Activated CD4-positive, alpha-beta T cell treated with anti-CD3 and anti-CD28 coated beads, Interleukin-2, amount 10 ng/mL, durations not matched to agents 7 days and 5 days (primary cell): ENCODE measurements at regions not wholly inside any gene's neighbourhood (a gene's known extent, or its start where the extent isn't known, plus 50 kb on each side); places are given as distances from the start of the nearest gene placed in this dataset.
"Not testable (repeated sequence)": the region's sequence is repeated elsewhere in the genome, so short reads cannot be mapped to it uniquely, and the experiment has no call there.

Experiments used
- CTCF ChIA-PET: fragments of 350-600 bp; sonication (Branson Sonifier 250); formaldehyde crosslinking; loops from one replicate; lab custom pipeline; 2021; ENCODE audit warnings: antibody characterized with exemption; lab: Charles Lee
- POLR2A ChIA-PET: fragments of 350-600 bp; sonication (Branson Sonifier 250); formaldehyde crosslinking; loops from one replicate; lab custom pipeline; 2021; ENCODE audit warnings: antibody characterized with exemption; lab: Charles Lee
- DNase-seq: peaks from one replicate; pipeline ENCODE4 v3.0.0-alpha.2; 2020
- H3K27ac Mint-ChIP-seq: one replicate; pipeline ENCODE4 v1.8.0; 2021; ENCODE audit warnings: mild to moderate bottlenecking, moderate library complexity, mixed read lengths
- H3K27me3 Mint-ChIP-seq: one replicate; pipeline ENCODE4 v1.8.0; 2021; ENCODE audit warnings: mixed read lengths
- H3K36me3 Mint-ChIP-seq: one replicate; pipeline ENCODE4 v1.8.0; 2021; ENCODE audit warnings: low read depth, mixed read lengths
- H3K4me1 Mint-ChIP-seq: one replicate; pipeline ENCODE4 v1.8.0; 2021; ENCODE audit warnings: mixed read lengths
- H3K4me3 Mint-ChIP-seq: one replicate; pipeline ENCODE4 v1.8.0; 2021; ENCODE audit warnings: mild to moderate bottlenecking, moderate library complexity, mixed read lengths
- H3K9me3 Mint-ChIP-seq: one replicate; pipeline ENCODE4 v1.8.0; 2021; ENCODE audit warnings: mixed read lengths

DNA sequence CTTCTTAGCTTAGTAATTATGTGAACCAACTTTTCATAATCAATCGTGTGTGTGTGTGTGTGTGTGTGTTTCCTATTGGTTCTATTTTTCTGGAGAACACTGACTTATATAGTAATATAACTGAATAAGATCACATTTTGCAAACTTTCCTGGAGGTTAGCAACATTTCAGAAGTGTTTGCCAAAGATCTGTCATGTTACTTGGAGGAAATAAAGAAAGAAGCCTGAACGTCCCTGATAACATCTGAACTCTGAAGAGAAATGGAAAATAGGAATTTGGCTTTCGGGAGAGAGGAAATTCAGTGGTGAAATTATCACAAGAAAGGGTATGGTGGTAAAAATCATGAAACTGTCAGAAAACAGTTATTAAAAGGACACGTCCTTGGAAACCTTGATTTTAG, 984.4 kb upstream of the AUTS2 start:
- no peaks in the 10 kb centered on the region for H3K27me3 Mint-ChIP-seq
- no peaks in the 10 kb centered on the region for H3K4me1 Mint-ChIP-seq
- ChIA-PET POLR2A (no interaction called here), CTCF (no interaction called here)
- H3K36me3 Mint-ChIP-seq: no peaks in the 10 kb centered on the region
- no peak overlapping the region for H3K27ac Mint-ChIP-seq
- H3K9me3 Mint-ChIP-seq: peaks cover 24% of the 10 kb centered on the region
- H3K4me3 Mint-ChIP-seq: no peak overlapping the region
- DNase-seq: no peak

GRCh38 chr7:68619526-68619925, 978.7 kb upstream of the AUTS2 start:
- no peak for DNase-seq
- no peak overlapping the region for H3K27ac Mint-ChIP-seq
- H3K36me3 Mint-ChIP-seq: no peaks in the 10 kb centered on the region
- peaks cover 22% of the 10 kb centered on the region for H3K9me3 Mint-ChIP-seq
- no peaks in the 10 kb centered on the region for H3K4me1 Mint-ChIP-seq
- H3K27me3 Mint-ChIP-seq: no peaks in the 10 kb centered on the region
- H3K4me3 Mint-ChIP-seq: no peak overlapping the region
- CTCF ChIA-PET: no interaction called here
- POLR2A ChIA-PET: no interaction called here

DNA sequence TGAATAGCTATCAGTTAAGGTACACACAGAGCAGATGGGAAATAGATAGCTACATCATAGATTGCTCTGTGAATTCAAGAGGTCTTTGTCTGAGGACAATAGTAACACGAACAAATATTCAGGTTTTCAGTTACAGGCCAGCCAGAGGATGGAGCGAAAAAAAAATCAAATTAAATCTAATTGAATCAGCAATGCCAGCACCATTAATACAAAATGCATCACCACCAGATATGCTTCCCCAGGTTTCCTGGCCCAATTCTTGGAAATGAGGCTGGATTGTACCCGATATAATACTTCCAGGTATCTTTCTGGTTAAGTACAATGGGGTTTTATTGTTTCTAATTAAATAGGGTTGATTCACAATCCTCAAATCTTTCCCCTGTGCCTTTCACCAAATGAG, 975.8 kb upstream of the AUTS2 start:
- no peak overlapping the region for H3K27ac Mint-ChIP-seq
- H3K4me3 Mint-ChIP-seq: no peak overlapping the region
- DNase-seq: no peak
- POLR2A ChIA-PET: no interaction called here
- H3K27me3 Mint-ChIP-seq: no peaks in the 10 kb centered on the region
- CTCF ChIA-PET: no interaction called here
- no peaks in the 10 kb centered on the region for H3K4me1 Mint-ChIP-seq
- peaks cover 24% of the 10 kb centered on the region for H3K9me3 Mint-ChIP-seq
- no peaks in the 10 kb centered on the region for H3K36me3 Mint-ChIP-seq

GRCh38 chr7:68623030-68623429, 975.2 kb upstream of the AUTS2 start:
- H3K9me3 Mint-ChIP-seq: peaks cover 21% of the 10 kb centered on the region
- no peak for DNase-seq
- H3K36me3 Mint-ChIP-seq: no peaks in the 10 kb centered on the region
- POLR2A ChIA-PET: no interaction called here
- no peak overlapping the region for H3K4me3 Mint-ChIP-seq
- H3K27ac Mint-ChIP-seq: no peak overlapping the region
- CTCF ChIA-PET: no interaction called here
- no peaks in the 10 kb centered on the region for H3K27me3 Mint-ChIP-seq
- no peaks in the 10 kb centered on the region for H3K4me1 Mint-ChIP-seq

GRCh38 chr7:68627247-68627864, 970.9 kb upstream of the AUTS2 start:
- POLR2A ChIA-PET: no interaction called here
- CTCF ChIA-PET: no interaction called here
- Mint-ChIP-seq H3K4me1 (no peaks in the 10 kb centered on the region), H3K27ac (no peak overlapping the region), H3K27me3 (no peaks in the 10 kb centered on the region), H3K4me3 (no peak overlapping the region), H3K36me3 (no peaks in the 10 kb centered on the region), H3K9me3 (peaks cover 28% of the 10 kb centered on the region)
- DNase-seq: no peak

GRCh38 chr7:68630914-68631313, 967.4 kb upstream of the AUTS2 start:
- CTCF ChIA-PET, H3K36me3 Mint-ChIP-seq, POLR2A ChIA-PET, H3K27me3 Mint-ChIP-seq, H3K4me3 Mint-ChIP-seq, H3K4me1 Mint-ChIP-seq, DNase-seq, H3K27ac Mint-ChIP-seq: not testable (repeated sequence)
- peaks cover 24% of the 10 kb centered on the region for H3K9me3 Mint-ChIP-seq

- POLR2A ChIA-PET: no interaction called here
- H3K36me3 Mint-ChIP-seq: no peaks in the 10 kb centered on the region
- no peaks in the 10 kb centered on the region for H3K4me1 Mint-ChIP-seq
- H3K27ac Mint-ChIP-seq: no peak overlapping the region
- DNase-seq: no peak
- no peaks in the 10 kb centered on the region for H3K27me3 Mint-ChIP-seq
- H3K4me3 Mint-ChIP-seq: no peak overlapping the region
- CTCF ChIA-PET: interaction anchor here (0.6 kb wide), 1 partner anchor 298 kb away, joined by 3 read pairs; no protein-coding TSS in a partner anchor
- H3K9me3 Mint-ChIP-seq: peaks cover 12% of the 10 kb centered on the region
Measured at GRCh38 chr7:68640103-68640502, 958.2 kb upstream of the AUTS2 start.

DNA sequence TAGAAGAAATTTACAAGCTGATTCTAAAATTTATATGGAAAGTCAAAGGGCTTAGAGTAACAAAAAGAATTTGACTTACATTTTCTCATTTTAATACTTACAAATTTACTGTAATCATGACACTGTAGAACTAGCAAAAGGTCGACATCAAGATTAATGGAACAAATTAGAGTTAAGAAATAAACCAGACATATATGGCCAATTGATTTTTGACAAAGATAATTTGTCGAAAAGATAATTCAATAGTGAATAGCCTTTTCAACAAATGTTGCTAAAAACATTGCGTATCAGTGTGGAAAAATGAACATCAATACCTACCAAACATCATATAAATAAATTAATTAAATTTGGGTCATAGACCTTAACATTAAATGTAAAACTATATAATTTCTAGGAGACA, 955.5 kb upstream of the AUTS2 start:
- H3K36me3 Mint-ChIP-seq: no peaks in the 10 kb centered on the region
- POLR2A ChIA-PET: no interaction called here
- H3K27me3 Mint-ChIP-seq: no peaks in the 10 kb centered on the region
- H3K27ac Mint-ChIP-seq: no peak overlapping the region
- no peak for DNase-seq
- no peaks in the 10 kb centered on the region for H3K4me1 Mint-ChIP-seq
- H3K4me3 Mint-ChIP-seq: no peak overlapping the region
- H3K9me3 Mint-ChIP-seq: peaks cover 13% of the 10 kb centered on the region
- CTCF ChIA-PET: no interaction called here

- Mint-ChIP-seq H3K27ac (no peak overlapping the region), H3K4me1 (no peaks in the 10 kb centered on the region), H3K4me3 (no peak overlapping the region), H3K36me3 (no peaks in the 10 kb centered on the region), H3K9me3 (peaks cover 14% of the 10 kb centered on the region), H3K27me3 (no peaks in the 10 kb centered on the region)
- CTCF ChIA-PET: interaction anchor here (0.5 kb wide), 1 partner anchor 846 kb away, joined by 3 read pairs; no protein-coding TSS in a partner anchor
- POLR2A ChIA-PET: no interaction called here
- no peak for DNase-seq
Measured at GRCh38 chr7:68663392-68663791, 934.9 kb upstream of the AUTS2 start.

DNA sequence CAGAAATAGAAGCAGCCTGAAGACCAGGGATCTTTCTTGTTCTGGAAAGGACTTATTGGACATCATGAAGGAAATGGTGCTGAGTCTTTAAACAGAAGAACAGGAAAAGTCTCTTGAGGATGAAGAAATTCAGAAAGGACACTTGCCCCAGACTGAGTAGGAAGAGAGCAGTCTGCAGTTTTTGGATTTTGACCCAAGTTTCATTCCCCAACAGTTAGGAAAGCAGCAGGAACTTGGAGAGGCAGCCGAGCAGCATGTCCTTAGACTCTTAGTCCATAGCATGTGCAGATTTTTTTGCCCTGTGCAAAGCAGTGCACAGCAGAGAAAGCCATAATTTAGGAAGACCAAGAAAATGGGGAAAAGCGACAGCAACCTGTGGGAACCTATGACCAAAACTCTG, 927.2 kb upstream of the AUTS2 start:
- Mint-ChIP-seq H3K27ac (no peak overlapping the region), H3K36me3 (no peaks in the 10 kb centered on the region), H3K4me1 (no peaks in the 10 kb centered on the region), H3K9me3 (peaks cover 34% of the 10 kb centered on the region), H3K27me3 (no peaks in the 10 kb centered on the region), H3K4me3 (no peak overlapping the region)
- CTCF ChIA-PET: no interaction called here
- POLR2A ChIA-PET: no interaction called here
- no peak for DNase-seq

- POLR2A ChIA-PET: no interaction called here
- Mint-ChIP-seq H3K36me3 (no peaks in the 10 kb centered on the region), H3K4me3 (no peak overlapping the region), H3K27me3 (no peaks in the 10 kb centered on the region), H3K4me1 (no peaks in the 10 kb centered on the region), H3K9me3 (peaks cover 36% of the 10 kb centered on the region), H3K27ac (no peak overlapping the region)
- CTCF ChIA-PET: no interaction called here
- DNase-seq: no peak
Measured at GRCh38 chr7:68671671-68672070, 926.6 kb upstream of the AUTS2 start.

DNA sequence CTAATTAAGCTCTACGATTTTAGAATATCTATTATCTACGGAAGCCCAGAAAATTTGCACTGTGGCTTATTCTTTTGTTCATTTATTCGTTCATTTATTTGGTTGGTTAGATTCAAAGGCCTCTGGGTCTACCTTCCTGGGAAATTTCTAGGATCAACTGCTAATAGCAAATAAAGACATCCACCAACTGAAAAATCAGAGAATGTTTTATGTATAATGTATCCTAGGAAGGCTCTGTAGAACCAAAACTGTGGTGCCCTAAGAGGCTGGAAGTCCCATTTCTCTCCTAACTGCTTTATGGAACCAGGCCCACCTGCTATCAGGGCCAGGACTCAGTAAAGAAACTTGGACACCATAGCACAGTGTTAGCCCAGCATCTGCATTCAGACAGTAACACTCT, 923.4 kb upstream of the AUTS2 start:
- no peak for DNase-seq
- H3K27me3 Mint-ChIP-seq: no peaks in the 10 kb centered on the region
- H3K4me3 Mint-ChIP-seq: no peak overlapping the region
- H3K36me3 Mint-ChIP-seq: no peaks in the 10 kb centered on the region
- no peak overlapping the region for H3K27ac Mint-ChIP-seq
- no peaks in the 10 kb centered on the region for H3K4me1 Mint-ChIP-seq
- H3K9me3 Mint-ChIP-seq: peaks cover 33% of the 10 kb centered on the region
- ChIA-PET CTCF (no interaction called here), POLR2A (no interaction called here)

DNA sequence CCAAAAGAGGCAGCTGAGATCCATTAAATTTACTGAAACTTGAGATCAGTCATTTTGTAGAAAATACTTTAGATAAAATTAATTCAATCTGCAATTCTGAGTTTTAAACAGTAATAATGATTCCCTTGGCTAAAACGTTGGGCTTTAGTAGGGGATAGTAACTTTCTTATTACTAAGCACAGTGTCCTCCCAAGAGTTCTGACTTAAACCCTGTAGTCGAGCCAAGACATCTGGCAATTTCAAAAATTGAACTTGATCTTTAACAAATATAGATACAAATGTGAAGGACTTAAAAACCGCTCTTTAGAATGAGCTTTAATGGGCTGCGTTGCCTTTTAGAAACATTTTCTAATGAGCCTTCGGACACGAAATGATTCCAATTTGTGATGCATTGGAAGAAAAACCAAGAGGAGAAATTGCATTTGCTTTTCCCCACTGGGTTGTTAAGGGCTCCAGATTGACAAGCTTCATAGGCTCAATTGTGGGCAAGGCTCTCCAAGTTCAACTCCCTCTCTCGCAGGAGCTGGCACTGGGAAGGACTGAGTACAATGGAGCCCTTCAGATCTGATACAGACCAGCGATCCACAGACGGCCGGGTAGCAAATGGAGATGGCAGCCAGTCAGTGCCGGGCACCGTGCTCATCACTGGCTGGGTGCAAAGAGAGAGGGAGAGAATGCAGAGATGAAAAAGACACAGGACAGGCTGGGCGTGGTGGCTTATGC, 921.3 kb upstream of the AUTS2 start:
- Mint-ChIP-seq H3K27ac (no peak overlapping the region), H3K9me3 (peaks cover 26% of the 10 kb centered on the region), H3K36me3 (no peaks in the 10 kb centered on the region), H3K27me3 (no peaks in the 10 kb centered on the region), H3K4me3 (no peak overlapping the region), H3K4me1 (no peaks in the 10 kb centered on the region)
- ChIA-PET CTCF (interaction anchor here (0.7 kb wide), 1 partner anchor 477 kb away, joined by 3 read pairs; no protein-coding TSS in a partner anchor), POLR2A (no interaction called here)
- no peak for DNase-seq
